GM10266 (cell line): ENCODE measurements at regions not wholly inside any gene's neighbourhood (a gene's known extent, or its start where the extent isn't known, plus 50 kb on each side); places are given as distances from the start of the nearest gene placed in this dataset.

Experiments
- DNase-seq: peaks from one replicate; pipeline ENCODE4 v3.0.0; 2012; ENCODE audit errors: extremely low spot score
- CTCF ChIP-seq: IDR thresholded peaks from 2 replicates; pipeline ENCODE4 v1.5.1; 2012; ENCODE audit warnings: mild to moderate bottlenecking, low read depth; ENCODE audit not compliant: control insufficient read depth, insufficient read depth; ENCODE audit errors: missing control alignments

GRCh38 chr2:17272170-17272569, 246.1 kb downstream of the RAD51AP2 start:
- DNase-seq, result no peak
- TF ChIP-seq CTCF, result no peak

- no peak for TF ChIP-seq CTCF
- no peak for DNase-seq
Observed at GRCh38 chr2:17271416-17271815, 246.8 kb downstream of the RAD51AP2 start.

GRCh38 chr2:17270894-17271293, 247.3 kb downstream of the RAD51AP2 start:
- DNase-seq, result no peak
- no peak for TF ChIP-seq CTCF

- TF ChIP-seq CTCF, result no peak
- DNase-seq, result no peak
Observed at GRCh38 chr2:17263570-17263968, 254.7 kb downstream of the RAD51AP2 start.

GRCh38 chr2:17262854-17263569, 255.2 kb downstream of the RAD51AP2 start:
- no peak for DNase-seq
- TF ChIP-seq CTCF, result no peak

GRCh38 chr2:17259613-17260012, 258.6 kb downstream of the RAD51AP2 start:
- no peak for TF ChIP-seq CTCF
- no peak for DNase-seq

GRCh38 chr2:17258861-17259260, 259.4 kb downstream of the RAD51AP2 start:
- no peak for DNase-seq
- TF ChIP-seq CTCF, result no peak
